HepG2 (cell line): ENCODE measurements at regions not wholly inside any gene's neighbourhood (a gene's known extent, or its start where the extent isn't known, plus 50 kb on each side); places are given as distances from the start of the nearest gene placed in this dataset.
A peak's percentile ranks its signal among the peaks of the same experiment; 100 is the strongest.

Experiments
- HMG20B ChIP-seq: conservative IDR thresholded peaks from 2 replicates; pipeline ENCODE4 v1.6.1; 2016; ENCODE audit warnings: missing genetic modification reagents, missing compliant biosample characterization
- HMGXB4 ChIP-seq, 2 experiments: sonication (generic) in 1 of 2; formaldehyde crosslinking in 1 of 2; IDR thresholded peaks; 2 replicates each; pipeline versions ENCODE4 v1.4.0 to v1.6.1; 2018 to 2020; ENCODE audit warnings: missing genetic modification reagents in 2 of 2, borderline replicate concordance in 1 of 2, low read depth in 1 of 2, mild to moderate bottlenecking in 1 of 2, missing biosample characterization in 1 of 2
- HOXD1 ChIP-seq: sonication (generic); formaldehyde crosslinking; IDR thresholded peaks from 2 replicates; pipeline ENCODE4 v1.5.0; 2020; ENCODE audit warnings: missing genetic modification reagents
- IRF9 ChIP-seq: sonication (generic); formaldehyde crosslinking; IDR thresholded peaks from 2 replicates; pipeline ENCODE4 v1.8.0; 2022; ENCODE audit warnings: missing genetic modification reagents, mild to moderate bottlenecking, borderline replicate concordance
- MTA1 ChIP-seq: sonication (generic); formaldehyde crosslinking; IDR thresholded peaks from 2 replicates; pipeline ENCODE4 v1.4.0; 2020; ENCODE audit warnings: missing genetic modification reagents, mild to moderate bottlenecking, borderline replicate concordance
- RXRA ChIP-seq: sonication (generic); formaldehyde crosslinking; IDR thresholded peaks from 2 replicates; pipeline ENCODE4 v1.5.1; 2020; ENCODE audit warnings: missing genetic modification reagents
- SOX5 ChIP-seq: IDR thresholded peaks from 2 replicates; pipeline ENCODE4 v1.6.1; 2016; ENCODE audit warnings: borderline replicate concordance
- ZBTB3 ChIP-seq: sonication (generic); formaldehyde crosslinking; IDR thresholded peaks from 2 replicates; pipeline ENCODE4 v1.4.0; 2020; ENCODE audit warnings: low read depth, mild to moderate bottlenecking, moderate library complexity, missing genetic modification reagents, borderline replicate concordance
- ZFP62 ChIP-seq: sonication (generic); formaldehyde crosslinking; IDR thresholded peaks from 2 replicates; pipeline ENCODE4 v1.4.0; 2020; ENCODE audit warnings: missing genetic modification reagents
- ZNF138 ChIP-seq: sonication (generic); formaldehyde crosslinking; IDR thresholded peaks from 2 replicates; pipeline ENCODE4 v1.5.0; 2020; ENCODE audit warnings: mild to moderate bottlenecking, low read depth, missing genetic modification reagents
- ZNF17 ChIP-seq: sonication (generic); formaldehyde crosslinking; IDR thresholded peaks from 2 replicates; pipeline ENCODE4 v1.5.0; 2020; ENCODE audit warnings: mild to moderate bottlenecking, missing genetic modification reagents
- ZNF34 ChIP-seq: sonication (generic); formaldehyde crosslinking; IDR thresholded peaks from 2 replicates; pipeline ENCODE4 v1.4.0; 2020; ENCODE audit warnings: mild to moderate bottlenecking, missing genetic modification reagents, borderline replicate concordance
- ZNF484 ChIP-seq: sonication (generic); formaldehyde crosslinking; IDR thresholded peaks from 2 replicates; pipeline ENCODE4 v1.5.1; 2020; ENCODE audit warnings: mild to moderate bottlenecking, low read depth, missing genetic modification reagents, borderline replicate concordance
- TF ChIP-seq, protein P1 (sequence below): sonication (generic); formaldehyde crosslinking; IDR thresholded peaks from 2 replicates; pipeline ENCODE4 v1.4.0; 2020; ENCODE audit warnings: missing genetic modification reagents
- TF ChIP-seq, protein P2 (sequence below): sonication (generic); formaldehyde crosslinking; IDR thresholded peaks from 2 replicates; pipeline ENCODE4 v1.8.0; 2022; ENCODE audit warnings: missing genetic modification reagents, mild to moderate bottlenecking, moderate library complexity, borderline replicate concordance
- TF ChIP-seq, protein P3 (sequence below): sonication (generic); formaldehyde crosslinking; conservative IDR thresholded peaks from 2 replicates; pipeline ENCODE4 v1.8.0; 2022; ENCODE audit warnings: mild to moderate bottlenecking, moderate library complexity, missing genetic modification reagents

DNA sequence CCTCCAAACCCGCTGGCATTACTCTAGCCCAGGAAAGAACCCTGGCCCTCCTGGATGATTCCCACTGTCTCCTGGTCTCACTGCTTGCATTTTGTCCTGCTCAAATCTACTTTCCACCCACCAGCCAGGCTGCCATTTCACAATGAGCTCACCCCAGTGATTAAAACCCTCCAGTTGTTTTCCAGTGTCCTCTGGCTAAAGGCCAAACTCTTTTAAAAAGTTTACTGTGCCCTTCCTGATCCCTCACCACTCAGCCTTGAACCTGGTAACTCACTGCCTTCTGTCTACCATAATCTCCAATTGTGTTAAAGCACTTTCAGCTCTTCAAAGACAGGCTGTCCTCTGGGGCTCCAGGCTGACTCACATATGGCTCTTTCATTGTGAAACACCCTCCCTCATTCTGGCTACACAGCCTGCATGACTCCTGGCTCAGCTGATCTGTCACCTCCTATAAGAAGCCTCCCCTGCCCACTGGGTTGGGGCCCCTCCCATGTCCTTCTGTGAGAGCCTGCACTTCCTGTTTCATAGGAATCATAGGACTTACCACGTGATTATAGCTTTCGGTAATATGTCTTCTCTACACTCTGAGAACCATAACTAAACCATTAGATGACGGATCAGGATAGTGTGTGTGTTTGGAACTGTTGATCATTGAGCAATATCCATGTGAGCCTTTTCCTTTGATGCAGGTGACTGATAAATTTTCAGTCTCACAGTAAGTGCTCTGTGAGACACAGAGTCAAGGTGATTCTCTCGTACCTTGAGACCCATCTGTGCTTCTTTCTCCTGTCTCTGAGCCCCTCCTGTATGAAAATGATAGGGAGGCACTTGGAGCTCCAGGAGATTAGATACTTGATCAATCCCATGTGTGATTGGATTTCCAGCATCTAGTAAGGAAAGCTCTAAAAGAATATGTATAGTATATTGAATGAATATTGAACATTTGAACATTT is 590.8 kb upstream of the ID2 start (continued):
- TF ChIP-seq ZNF34 (CRISPR knock-in tag) (no peak), IRF9 (CRISPR knock-in tag) (peak; percentile 78; the same call in 1 of the 2 replicates), HMGXB4 (CRISPR knock-in tag; IDR thresholded peaks at IDR 0.05; ENCODE audit: borderline replicate concordance in 1 of 2, low read depth in 1 of 2) (peak; percentile 79 to 80; a peak in 3 of 4 replicates), ZNF484 (CRISPR knock-in tag) (no peak), RXRA (CRISPR knock-in tag) (peak; percentile 87), MTA1 (CRISPR knock-in tag) (peak; percentile 80; the same call in 1 of the 2 replicates), ZNF138 (CRISPR knock-in tag) (no peak), ZFP62 (CRISPR knock-in tag) (no peak), HMG20B (CRISPR knock-in tag) (peak; percentile 56), ZNF17 (no peak), HOXD1 (CRISPR knock-in tag) (peak; percentile 84), SOX5 (peak; percentile 95), ZBTB3 (0 out of 2 replicates have a peak, but pooled peaks have one; percentile 70)
- TF ChIP-seq, protein P1, sequence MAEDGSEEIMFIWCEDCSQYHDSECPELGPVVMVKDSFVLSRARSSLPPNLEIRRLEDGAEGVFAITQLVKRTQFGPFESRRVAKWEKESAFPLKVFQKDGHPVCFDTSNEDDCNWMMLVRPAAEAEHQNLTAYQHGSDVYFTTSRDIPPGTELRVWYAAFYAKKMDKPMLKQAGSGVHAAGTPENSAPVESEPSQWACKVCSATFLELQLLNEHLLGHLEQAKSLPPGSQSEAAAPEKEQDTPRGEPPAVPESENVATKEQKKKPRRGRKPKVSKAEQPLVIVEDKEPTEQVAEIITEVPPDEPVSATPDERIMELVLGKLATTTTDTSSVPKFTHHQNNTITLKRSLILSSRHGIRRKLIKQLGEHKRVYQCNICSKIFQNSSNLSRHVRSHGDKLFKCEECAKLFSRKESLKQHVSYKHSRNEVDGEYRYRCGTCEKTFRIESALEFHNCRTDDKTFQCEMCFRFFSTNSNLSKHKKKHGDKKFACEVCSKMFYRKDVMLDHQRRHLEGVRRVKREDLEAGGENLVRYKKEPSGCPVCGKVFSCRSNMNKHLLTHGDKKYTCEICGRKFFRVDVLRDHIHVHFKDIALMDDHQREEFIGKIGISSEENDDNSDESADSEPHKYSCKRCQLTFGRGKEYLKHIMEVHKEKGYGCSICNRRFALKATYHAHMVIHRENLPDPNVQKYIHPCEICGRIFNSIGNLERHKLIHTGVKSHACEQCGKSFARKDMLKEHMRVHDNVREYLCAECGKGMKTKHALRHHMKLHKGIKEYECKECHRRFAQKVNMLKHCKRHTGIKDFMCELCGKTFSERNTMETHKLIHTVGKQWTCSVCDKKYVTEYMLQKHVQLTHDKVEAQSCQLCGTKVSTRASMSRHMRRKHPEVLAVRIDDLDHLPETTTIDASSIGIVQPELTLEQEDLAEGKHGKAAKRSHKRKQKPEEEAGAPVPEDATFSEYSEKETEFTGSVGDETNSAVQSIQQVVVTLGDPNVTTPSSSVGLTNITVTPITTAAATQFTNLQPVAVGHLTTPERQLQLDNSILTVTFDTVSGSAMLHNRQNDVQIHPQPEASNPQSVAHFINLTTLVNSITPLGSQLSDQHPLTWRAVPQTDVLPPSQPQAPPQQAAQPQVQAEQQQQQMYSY (CRISPR knock-in tag) = no peak
- TF ChIP-seq, protein P2, sequence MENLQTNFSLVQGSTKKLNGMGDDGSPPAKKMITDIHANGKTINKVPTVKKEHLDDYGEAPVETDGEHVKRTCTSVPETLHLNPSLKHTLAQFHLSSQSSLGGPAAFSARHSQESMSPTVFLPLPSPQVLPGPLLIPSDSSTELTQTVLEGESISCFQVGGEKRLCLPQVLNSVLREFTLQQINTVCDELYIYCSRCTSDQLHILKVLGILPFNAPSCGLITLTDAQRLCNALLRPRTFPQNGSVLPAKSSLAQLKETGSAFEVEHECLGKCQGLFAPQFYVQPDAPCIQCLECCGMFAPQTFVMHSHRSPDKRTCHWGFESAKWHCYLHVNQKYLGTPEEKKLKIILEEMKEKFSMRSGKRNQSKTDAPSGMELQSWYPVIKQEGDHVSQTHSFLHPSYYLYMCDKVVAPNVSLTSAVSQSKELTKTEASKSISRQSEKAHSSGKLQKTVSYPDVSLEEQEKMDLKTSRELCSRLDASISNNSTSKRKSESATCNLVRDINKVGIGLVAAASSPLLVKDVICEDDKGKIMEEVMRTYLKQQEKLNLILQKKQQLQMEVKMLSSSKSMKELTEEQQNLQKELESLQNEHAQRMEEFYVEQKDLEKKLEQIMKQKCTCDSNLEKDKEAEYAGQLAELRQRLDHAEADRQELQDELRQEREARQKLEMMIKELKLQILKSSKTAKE (CRISPR knock-in tag) = peak; percentile 86
- TF ChIP-seq, protein P3, sequence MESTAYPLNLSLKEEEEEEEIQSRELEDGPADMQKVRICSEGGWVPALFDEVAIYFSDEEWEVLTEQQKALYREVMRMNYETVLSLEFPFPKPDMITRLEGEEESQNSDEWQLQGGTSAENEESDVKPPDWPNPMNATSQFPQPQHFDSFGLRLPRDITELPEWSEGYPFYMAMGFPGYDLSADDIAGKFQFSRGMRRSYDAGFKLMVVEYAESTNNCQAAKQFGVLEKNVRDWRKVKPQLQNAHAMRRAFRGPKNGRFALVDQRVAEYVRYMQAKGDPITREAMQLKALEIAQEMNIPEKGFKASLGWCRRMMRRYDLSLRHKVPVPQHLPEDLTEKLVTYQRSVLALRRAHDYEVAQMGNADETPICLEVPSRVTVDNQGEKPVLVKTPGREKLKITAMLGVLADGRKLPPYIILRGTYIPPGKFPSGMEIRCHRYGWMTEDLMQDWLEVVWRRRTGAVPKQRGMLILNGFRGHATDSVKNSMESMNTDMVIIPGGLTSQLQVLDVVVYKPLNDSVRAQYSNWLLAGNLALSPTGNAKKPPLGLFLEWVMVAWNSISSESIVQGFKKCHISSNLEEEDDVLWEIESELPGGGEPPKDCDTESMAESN = peak; percentile 77
